Muscle layer of colon (tissue), 2 donors: ENCODE measurements at regions not wholly inside any gene's neighbourhood (a gene's known extent, or its start where the extent isn't known, plus 50 kb on each side); places are given as distances from the start of the nearest gene placed in this dataset.

Source experiments
- H3K27ac ChIP-seq: one replicate; pipeline ENCODE4 v1.7.0; 2013; ENCODE audit warnings: low read depth, mild to moderate bottlenecking, low read length, moderate library complexity
- H3K27me3 ChIP-seq, 2 donors: one replicate each; pipeline ENCODE4 v1.7.0; 2013; ENCODE audit warnings: low read length in 2 of 2, mild to moderate bottlenecking in 2 of 2; ENCODE audit not compliant: insufficient read depth in 2 of 2, control insufficient read depth in 1 of 2
- H3K36me3 ChIP-seq: one replicate; pipeline ENCODE4 v1.7.0; 2013; ENCODE audit warnings: mild to moderate bottlenecking, low read length; ENCODE audit not compliant: insufficient read depth
- H3K4me1 ChIP-seq: one replicate; pipeline ENCODE4 v1.7.0; 2013; ENCODE audit warnings: mild to moderate bottlenecking, low read length; ENCODE audit not compliant: insufficient read depth
- H3K4me3 ChIP-seq, 2 donors: one replicate each; pipeline ENCODE4 v1.7.0; 2013; ENCODE audit warnings: low read length in 2 of 2, low read depth in 1 of 2, mild to moderate bottlenecking in 1 of 2, moderate library complexity in 1 of 2
- H3K9ac ChIP-seq: one replicate; pipeline ENCODE4 v1.7.0; 2013; ENCODE audit warnings: low read length
- H3K9me3 ChIP-seq: one replicate; pipeline ENCODE4 v1.7.0; 2013; ENCODE audit warnings: mild to moderate bottlenecking, low read length
- donor health status: abdominal sarcoma.
- donor health status: Adenocarcinoma of cecum.

- Histone ChIP-seq H3K27ac (no peak overlapping the region), H3K4me3 (no peak overlapping the region), H3K9ac (no peak overlapping the region), H3K4me1 (no peaks in the 10 kb centered on the region), H3K36me3 (no peaks in the 10 kb centered on the region), H3K9me3 (no peaks in the 10 kb centered on the region), H3K27me3 (no peaks in the 10 kb centered on the region)
These were observed 72.0 kb upstream of the NEUROD1 start for GRCh38 chr2:181752301-181752700.

- no peaks in the 10 kb centered on the region for H3K27me3 ChIP-seq
- H3K27ac ChIP-seq, result no peak overlapping the region
- H3K4me3 ChIP-seq, result no peak overlapping the region
- no peaks in the 10 kb centered on the region for H3K4me1 ChIP-seq
- H3K9me3 ChIP-seq, result no peaks in the 10 kb centered on the region
- no peaks in the 10 kb centered on the region for H3K36me3 ChIP-seq
- no peak overlapping the region for H3K9ac ChIP-seq
These were observed 73.4 kb upstream of the NEUROD1 start for GRCh38 chr2:181753686-181754085.

DNA sequence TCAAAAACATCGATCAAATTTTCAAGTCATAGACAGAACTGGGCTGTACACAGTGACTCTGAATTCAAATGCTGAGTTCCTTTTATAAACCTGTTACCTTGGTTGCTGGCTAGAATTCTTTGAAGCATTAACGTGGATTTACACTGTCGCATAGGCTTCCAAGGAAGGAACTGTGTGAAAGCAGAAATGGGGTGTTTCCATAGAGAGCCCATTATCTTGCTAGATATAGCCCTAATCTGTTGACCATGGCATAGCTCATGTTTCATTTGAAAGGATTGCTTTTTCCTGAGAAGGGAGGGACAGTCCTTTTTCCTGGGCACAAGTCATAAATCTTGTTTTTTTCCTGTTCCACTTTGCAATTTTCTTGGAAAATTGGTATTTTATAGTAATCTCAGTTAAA is 73.8 kb upstream of the NEUROD1 start:
- Histone ChIP-seq H3K27ac (no peak overlapping the region), H3K4me1 (no peaks in the 10 kb centered on the region), H3K9me3 (no peaks in the 10 kb centered on the region), H3K9ac (no peak overlapping the region), H3K36me3 (no peaks in the 10 kb centered on the region), H3K4me3 (no peak overlapping the region), H3K27me3 (no peaks in the 10 kb centered on the region)

DNA sequence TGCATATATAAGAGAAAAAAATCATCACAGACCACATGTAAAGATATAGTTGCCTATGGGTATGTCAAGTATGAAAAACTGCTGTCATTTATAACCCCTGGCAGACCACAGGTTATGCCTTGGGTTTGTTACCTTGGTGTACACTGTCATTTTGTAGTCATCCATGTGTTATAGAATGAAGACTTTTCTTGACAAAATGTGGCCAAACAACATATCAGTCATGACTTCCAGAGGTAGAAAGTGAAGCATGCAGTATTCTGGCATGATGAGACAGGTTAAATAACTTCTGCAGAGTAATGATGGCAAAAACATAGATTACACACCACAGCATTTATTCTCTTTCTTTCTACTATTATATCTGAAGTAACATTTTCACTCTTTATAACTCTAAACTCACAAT is 74.9 kb upstream of the NEUROD1 start:
- Histone ChIP-seq H3K36me3 (no peaks in the 10 kb centered on the region), H3K4me1 (no peaks in the 10 kb centered on the region), H3K4me3 (no peak overlapping the region), H3K9me3 (no peaks in the 10 kb centered on the region), H3K27ac (no peak overlapping the region), H3K27me3 (no peaks in the 10 kb centered on the region), H3K9ac (no peak overlapping the region)

GRCh38 chr2:181760521-181760920 is 80.2 kb upstream of the NEUROD1 start:
- no peaks in the 10 kb centered on the region for H3K9me3 ChIP-seq
- H3K4me1 ChIP-seq, result no peaks in the 10 kb centered on the region
- no peaks in the 10 kb centered on the region for H3K36me3 ChIP-seq
- H3K27ac ChIP-seq, result no peak overlapping the region
- no peaks in the 10 kb centered on the region for H3K27me3 ChIP-seq
- no peak overlapping the region for H3K9ac ChIP-seq
- no peak overlapping the region for H3K4me3 ChIP-seq

DNA sequence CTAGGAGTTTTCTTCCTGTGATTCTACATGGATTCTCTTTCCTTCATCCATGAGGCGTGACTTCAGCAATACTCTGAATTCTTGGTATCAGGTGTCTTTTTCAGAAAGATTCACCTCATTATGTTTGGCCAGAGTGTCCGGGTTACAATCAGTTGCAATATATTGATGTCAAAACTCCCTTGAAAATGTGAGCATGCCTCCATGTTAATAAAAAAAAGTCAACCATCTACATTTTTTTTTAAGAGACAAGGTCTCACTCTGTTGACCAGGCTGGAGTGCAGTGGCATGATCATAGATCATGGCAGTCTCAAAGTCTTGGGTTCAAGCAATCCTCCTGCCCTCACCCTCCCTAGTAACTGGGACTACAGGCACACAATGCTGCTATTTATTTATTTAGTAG is 80.9 kb upstream of the NEUROD1 start:
- H3K27me3 ChIP-seq, result no peaks in the 10 kb centered on the region
- H3K9ac ChIP-seq, result no peak overlapping the region
- no peak overlapping the region for H3K27ac ChIP-seq
- no peaks in the 10 kb centered on the region for H3K9me3 ChIP-seq
- H3K4me3 ChIP-seq, result no peak overlapping the region
- no peaks in the 10 kb centered on the region for H3K36me3 ChIP-seq
- no peaks in the 10 kb centered on the region for H3K4me1 ChIP-seq

- H3K27me3 ChIP-seq, result no peaks in the 10 kb centered on the region
- H3K36me3 ChIP-seq, result no peaks in the 10 kb centered on the region
- no peak overlapping the region for H3K9ac ChIP-seq
- H3K4me1 ChIP-seq, result no peaks in the 10 kb centered on the region
- H3K27ac ChIP-seq, result no peak overlapping the region
- no peak overlapping the region for H3K4me3 ChIP-seq
- H3K9me3 ChIP-seq, result no peaks in the 10 kb centered on the region
These were observed 81.7 kb upstream of the NEUROD1 start for GRCh38 chr2:181762000-181762399.

GRCh38 chr2:181762848-181763247 is 82.5 kb upstream of the NEUROD1 start:
- no peaks in the 10 kb centered on the region for H3K9me3 ChIP-seq
- H3K36me3 ChIP-seq, result no peaks in the 10 kb centered on the region
- no peaks in the 10 kb centered on the region for H3K4me1 ChIP-seq
- no peak overlapping the region for H3K4me3 ChIP-seq
- H3K27ac ChIP-seq, result no peak overlapping the region
- no peaks in the 10 kb centered on the region for H3K27me3 ChIP-seq
- no peak overlapping the region for H3K9ac ChIP-seq

- H3K36me3 ChIP-seq, result no peaks in the 10 kb centered on the region
- no peak overlapping the region for H3K4me3 ChIP-seq
- no peak overlapping the region for H3K9ac ChIP-seq
These were observed 83.1 kb upstream of the NEUROD1 start for GRCh38 chr2:181763423-181763822.

DNA sequence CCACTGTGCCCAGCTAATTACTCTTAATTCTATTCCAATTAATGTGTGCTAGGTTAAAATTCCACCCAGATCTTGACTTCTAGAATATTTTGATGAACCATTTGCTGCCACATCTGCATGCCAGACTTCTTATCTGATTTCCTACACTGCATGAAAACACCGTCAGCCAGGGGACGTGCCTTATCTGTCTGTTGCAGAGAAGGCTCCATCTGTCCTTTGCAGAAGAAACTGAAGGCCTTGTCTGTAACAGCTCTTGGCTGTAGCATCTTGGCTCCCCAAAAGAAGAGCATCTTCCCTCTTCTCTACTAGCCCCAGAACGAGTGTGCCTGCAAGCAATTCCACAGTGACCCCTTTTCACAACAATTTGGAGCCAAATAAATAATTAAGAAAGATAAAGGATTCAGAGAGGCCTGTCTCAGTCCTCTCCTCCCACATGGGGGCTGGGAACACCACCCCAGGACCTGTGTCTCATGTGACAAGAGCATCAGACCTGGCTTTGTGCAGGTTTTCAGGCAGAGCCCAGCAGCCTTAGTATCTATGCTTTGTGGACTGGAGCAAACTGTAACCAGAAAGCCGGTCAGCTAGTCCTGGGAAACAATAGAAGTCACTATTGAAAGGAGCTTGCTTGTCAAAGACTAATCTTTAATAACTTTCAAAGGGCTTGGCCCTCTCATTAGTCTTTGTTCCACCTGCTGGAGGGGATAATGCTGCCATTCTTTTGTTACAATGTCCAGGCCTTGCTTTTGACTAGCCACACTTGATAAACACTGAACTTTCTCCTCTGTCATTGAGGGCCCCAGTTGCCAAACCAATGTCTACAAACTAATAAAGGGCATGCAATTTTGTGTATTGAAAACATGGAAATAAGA is 84.0 kb upstream of the NEUROD1 start:
- H3K9ac ChIP-seq, result no peak overlapping the region
- no peak overlapping the region for H3K4me3 ChIP-seq
- no peaks in the 10 kb centered on the region for H3K4me1 ChIP-seq
- H3K27me3 ChIP-seq, result no peaks in the 10 kb centered on the region
- no peaks in the 10 kb centered on the region for H3K36me3 ChIP-seq
- no peak overlapping the region for H3K27ac ChIP-seq
- H3K9me3 ChIP-seq, result no peaks in the 10 kb centered on the region

More at GRCh38 chr2:181763423-181763822, 83.1 kb upstream of the NEUROD1 start:
- Histone ChIP-seq H3K4me1 (no peaks in the 10 kb centered on the region), H3K27me3 (no peaks in the 10 kb centered on the region), H3K27ac (no peak overlapping the region), H3K9me3 (no peaks in the 10 kb centered on the region)

GRCh38 chr2:181766129-181766528 is 85.8 kb upstream of the NEUROD1 start:
- no peak overlapping the region for H3K4me3 ChIP-seq
- H3K27me3 ChIP-seq, result no peaks in the 10 kb centered on the region
- no peaks in the 10 kb centered on the region for H3K9me3 ChIP-seq
- no peak overlapping the region for H3K9ac ChIP-seq
- no peak overlapping the region for H3K27ac ChIP-seq
- H3K4me1 ChIP-seq, result no peaks in the 10 kb centered on the region
- no peaks in the 10 kb centered on the region for H3K36me3 ChIP-seq

DNA sequence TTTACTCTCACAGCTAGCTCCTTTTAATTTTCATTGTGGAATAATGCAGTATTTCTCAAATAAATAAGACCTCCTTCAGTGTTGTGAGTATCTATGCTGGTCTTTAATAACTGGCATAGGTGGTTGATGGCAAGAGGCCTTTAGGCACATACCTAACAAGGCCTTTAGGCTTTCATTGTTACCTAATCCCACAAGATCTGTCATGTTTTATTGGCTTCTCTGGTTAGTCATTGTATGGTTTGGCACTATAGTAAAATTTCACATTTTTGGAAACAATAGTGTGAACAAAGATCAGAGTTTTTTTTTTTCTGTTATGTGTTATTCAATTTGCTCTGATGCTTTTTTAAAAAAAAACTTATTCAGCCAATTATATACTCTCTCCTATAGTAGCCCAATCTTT is 89.8 kb upstream of the NEUROD1 start:
- no peaks in the 10 kb centered on the region for H3K36me3 ChIP-seq
- H3K27me3 ChIP-seq, result no peaks in the 10 kb centered on the region
- no peak overlapping the region for H3K27ac ChIP-seq
- H3K4me1 ChIP-seq, result no peaks in the 10 kb centered on the region
- no peak overlapping the region for H3K4me3 ChIP-seq
- H3K9ac ChIP-seq, result no peak overlapping the region
- H3K9me3 ChIP-seq, result no peaks in the 10 kb centered on the region
